T-cell (primary cell): ENCODE measurements at regions not wholly inside any gene's neighbourhood (a gene's known extent, or its start where the extent isn't known, plus 50 kb on each side); places are given as distances from the start of the nearest gene placed in this dataset.

Experiments used
- ATAC-seq, 4 experiments: fragments of 200-7000 bp in 3 of 4; fragments of 150-1000 bp in 1 of 4; cut with Tn5 transposase; replicated peaks in 1 of 4; 1 replicate in 3 of 4; 2 replicates in 1 of 4; pipeline ENCODE4 v1.10.0; 2021; ENCODE audit warnings: moderate library complexity in 3 of 4, mild to moderate bottlenecking in 2 of 4, moderate number of reproducible peaks in 1 of 4
- CTCF ChIA-PET, 2 donors: fragments of 300-600 bp; sonication (Branson Sonifier 250); formaldehyde crosslinking; loops; one replicate each; lab custom pipeline; 2022; ENCODE audit warnings: antibody characterized with exemption in 2 of 2; lab: Charles Lee
- POLR2A ChIA-PET, 2 donors: fragments of 300-600 bp; sonication (Branson Sonifier 250); formaldehyde crosslinking; loops; one replicate each; lab custom pipeline; 2022; ENCODE audit warnings: antibody characterized with exemption in 2 of 2; lab: Charles Lee
- DNase-seq, 35 experiments: peaks; one replicate each; pipeline versions ENCODE4 v3.0.0 to v3.0.0-alpha.2; 2013 to 2023
- H3K27ac ChIP-seq: one replicate; pipeline ENCODE4 v1.5.1; 2013; ENCODE audit warnings: low read length
- H3K27me3 ChIP-seq, 2 experiments: replicated peaks in 1 of 2; 1 replicate in 1 of 2; 2 replicates in 1 of 2; pipeline versions ENCODE4 v1.6.1 to v1.7.0; 2013; ENCODE audit warnings: low read length in 1 of 2, mixed read lengths in 1 of 2; ENCODE audit not compliant: control insufficient read depth in 2 of 2, insufficient read depth in 2 of 2; ENCODE audit errors: extremely low read depth in 1 of 2
- H3K36me3 ChIP-seq, 2 donors: 1 replicate in 1 of 2; 2 replicates in 1 of 2; pipeline versions ENCODE4 v1.6.1 to v1.7.0; 2013; ENCODE audit warnings: low read length in 1 of 2; ENCODE audit not compliant: control insufficient read depth in 2 of 2, insufficient read depth in 1 of 2; ENCODE audit errors: extremely low read depth in 1 of 2
- H3K4me1 ChIP-seq, 2 experiments: 1 replicate in 1 of 2; 2 replicates in 1 of 2; pipeline versions ENCODE4 v1.6.1 to v1.7.0; 2013; ENCODE audit warnings: low read length in 2 of 2, mixed read lengths in 1 of 2; ENCODE audit not compliant: insufficient read depth in 2 of 2, control insufficient read depth in 1 of 2; ENCODE audit errors: extremely low read depth in 1 of 2
- H3K4me3 ChIP-seq, 2 donors: 1 replicate in 1 of 2; 2 replicates in 1 of 2; pipeline versions ENCODE4 v1.5.1 to v1.7.0; 2013; ENCODE audit warnings: mild to moderate bottlenecking in 2 of 2, low read length in 1 of 2, moderate library complexity in 1 of 2; ENCODE audit not compliant: control insufficient read depth in 1 of 2; ENCODE audit errors: extremely low read depth in 1 of 2
- H3K9me3 ChIP-seq: 2 replicates; pipeline ENCODE4 v1.7.0; 2013
- H3K27ac Mint-ChIP-seq, 2 donors: one replicate each; pipeline ENCODE4 v1.8.0; 2020 to 2021; ENCODE audit warnings: mild to moderate bottlenecking in 2 of 2, mixed read lengths in 2 of 2
- H3K27me3 Mint-ChIP-seq, 2 donors: one replicate each; pipeline ENCODE4 v1.8.0; 2021 to 2022; ENCODE audit warnings: mixed read lengths in 2 of 2
- H3K36me3 Mint-ChIP-seq: one replicate; pipeline ENCODE4 v1.8.0; 2021; ENCODE audit warnings: mixed read lengths
- H3K4me1 Mint-ChIP-seq, 3 donors: one replicate each; pipeline ENCODE4 v1.8.0; 2020 to 2022; ENCODE audit warnings: mixed read lengths in 3 of 3, mild to moderate bottlenecking in 1 of 3
- H3K4me3 Mint-ChIP-seq, 3 donors: one replicate each; pipeline ENCODE4 v1.8.0; 2020 to 2022; ENCODE audit warnings: mild to moderate bottlenecking in 3 of 3, mixed read lengths in 3 of 3, moderate library complexity in 3 of 3
- H3K9me3 Mint-ChIP-seq, 3 donors: one replicate each; pipeline ENCODE4 v1.8.0; 2020 to 2022; ENCODE audit warnings: mixed read lengths in 3 of 3
- WGBS: methylation state at CpG from one replicate; pipeline ENCODE4 v1.1.5; 2013; ENCODE audit warnings: missing lambda C conversion rate; ENCODE audit not compliant: insufficient coverage; 5-methylcytosine and 5-hydroxymethylcytosine counted together

GRCh38 chr20:30602424-30602823, 655.0 kb upstream of the DEFB115 start:
- H3K4me3 Mint-ChIP-seq, result no peak overlapping the region
- no peaks in the 10 kb centered on the region for H3K4me1 Mint-ChIP-seq
- no peaks in the 10 kb centered on the region for H3K36me3 ChIP-seq

DNA sequence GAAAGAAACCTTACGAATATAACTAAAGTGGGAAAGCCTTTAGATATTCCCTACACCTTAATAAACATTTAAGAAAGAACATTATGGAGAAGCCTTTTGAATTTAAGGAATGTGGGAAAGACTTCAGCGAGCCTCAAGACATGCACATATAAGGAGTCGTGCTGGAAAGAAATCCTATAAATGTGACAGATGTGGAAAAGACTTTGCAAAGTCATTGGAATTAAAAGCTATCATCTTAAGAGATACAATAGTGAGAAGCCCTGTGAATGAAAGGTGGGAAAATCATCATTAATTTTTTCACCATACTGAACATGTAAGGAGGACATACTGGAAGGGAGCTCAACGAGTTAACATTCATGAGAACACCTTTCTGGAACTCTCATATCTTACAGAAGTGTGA, 650.5 kb upstream of the DEFB115 start:
- H3K27me3 Mint-ChIP-seq, result no peaks in the 10 kb centered on the region
- WGBS, result 80% methylated on average over 1 of the region's 4 CpGs

More at GRCh38 chr20:30602424-30602823, 655.0 kb upstream of the DEFB115 start:
- Mint-ChIP-seq H3K36me3 (no peaks in the 10 kb centered on the region), H3K27ac (no peak overlapping the region), H3K9me3 (peaks cover 15 to 16% (median 15%) of the 10 kb centered on the region in 3 donors), H3K27me3 (no peaks in the 10 kb centered on the region)
- Histone ChIP-seq H3K27ac (no peak overlapping the region), H3K4me1 (no peaks in the 10 kb centered on the region), H3K9me3 (peaks cover 4% of the 10 kb centered on the region), H3K4me3 (no peak overlapping the region), H3K27me3 (no peaks in the 10 kb centered on the region)
- 88% methylated on average over 1 of the region's 3 CpGs for WGBS
- CTCF ChIA-PET, result no interaction called here
- ATAC-seq, result no peak
- POLR2A ChIA-PET, result no interaction called here
- no peak for DNase-seq

DNA sequence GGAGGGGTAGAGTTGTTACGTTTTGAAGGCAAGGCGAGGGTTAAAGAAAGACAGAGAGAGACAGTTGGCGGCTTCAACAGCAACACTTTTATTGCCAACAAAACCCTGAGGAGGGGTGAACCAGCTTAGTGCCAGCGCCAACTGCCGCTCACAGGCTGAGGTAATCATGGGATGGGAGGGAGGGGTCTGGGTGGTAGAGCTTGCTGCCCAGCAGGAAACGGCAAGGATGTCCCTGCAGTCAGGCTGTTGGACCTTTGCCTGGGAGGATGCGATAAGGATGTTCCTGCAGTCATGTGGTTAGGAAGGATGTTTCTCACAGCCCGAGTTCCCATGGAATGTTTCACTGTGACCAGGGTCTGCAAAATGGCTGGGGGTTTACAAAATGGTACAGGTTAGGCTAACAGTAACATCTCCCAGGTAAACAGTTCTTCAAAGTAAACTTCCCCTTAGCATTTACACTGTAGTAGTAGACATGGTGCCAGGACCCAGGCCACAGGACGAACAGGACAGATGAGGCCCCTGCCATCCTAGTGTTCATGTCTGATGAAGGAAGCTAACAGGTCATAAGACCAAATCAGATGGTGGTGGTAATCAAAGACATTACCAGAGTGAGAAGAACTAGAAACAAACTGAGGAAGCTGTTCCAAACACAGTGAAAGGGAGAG, 647.3 kb upstream of the DEFB115 start:
- WGBS, result 78% methylated on average over 5 of the region's 9 CpGs
- H3K27ac Mint-ChIP-seq, result no peak overlapping the region
- CTCF ChIA-PET, result no interaction called here

More for the DNA sequence above, 650.5 kb upstream of the DEFB115 start:
- CTCF ChIA-PET, result no interaction called here
- Mint-ChIP-seq H3K36me3 (no peaks in the 10 kb centered on the region), H3K9me3 (peaks cover 15 to 26% (median 21%) of the 10 kb centered on the region in 3 donors), H3K4me1 (no peaks in the 10 kb centered on the region), H3K4me3 (no peak overlapping the region), H3K27ac (no peak overlapping the region)
- no peaks in the 10 kb centered on the region for H3K4me1 ChIP-seq
- no peaks in the 10 kb centered on the region for H3K27me3 ChIP-seq
- H3K4me3 ChIP-seq, result no peak overlapping the region
- peaks cover 4% of the 10 kb centered on the region for H3K9me3 ChIP-seq
- POLR2A ChIA-PET, result no interaction called here
- ATAC-seq, result no peak
- no peaks in the 10 kb centered on the region for H3K36me3 ChIP-seq
- H3K27ac ChIP-seq, result no peak overlapping the region
- DNase-seq, result no peak

DNA sequence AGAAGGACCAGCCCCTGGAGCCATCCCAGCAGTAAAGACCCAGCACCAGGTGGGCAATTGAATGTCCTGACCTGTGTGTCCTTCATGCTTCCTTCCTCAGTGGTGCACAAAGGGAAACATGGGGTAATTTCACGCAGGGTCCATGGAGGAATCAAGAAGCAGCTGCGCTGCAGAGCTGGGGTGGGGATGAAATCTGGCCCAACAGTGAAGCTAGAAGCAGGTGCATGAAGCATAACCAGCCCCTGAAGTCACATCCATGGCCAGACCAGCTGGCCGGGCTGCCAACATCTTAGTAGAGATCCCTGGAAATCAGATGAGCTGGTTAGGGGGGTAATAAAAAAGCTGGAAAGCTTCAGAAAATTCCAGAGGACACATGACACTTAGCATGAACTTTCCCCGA, 646.7 kb upstream of the DEFB115 start:
- 73% methylated on average over 2 of the region's 4 CpGs for WGBS
- DNase-seq (no peak), ATAC-seq (no peak)
- no peak overlapping the region for H3K4me3 ChIP-seq
- H3K36me3 Mint-ChIP-seq, result no peaks in the 10 kb centered on the region
- H3K27ac Mint-ChIP-seq, result no peak overlapping the region
- H3K27me3 ChIP-seq, result no peaks in the 10 kb centered on the region
- POLR2A ChIA-PET, result no interaction called here
- H3K36me3 ChIP-seq, result no peaks in the 10 kb centered on the region
- H3K9me3 Mint-ChIP-seq, result peaks cover 12 to 18% (median 15%) of the 10 kb centered on the region in 3 donors
- H3K4me1 Mint-ChIP-seq, result no peaks in the 10 kb centered on the region
- H3K9me3 ChIP-seq, result peaks cover 6% of the 10 kb centered on the region
- no peak overlapping the region for H3K27ac ChIP-seq
- H3K27me3 Mint-ChIP-seq, result no peaks in the 10 kb centered on the region
- no peaks in the 10 kb centered on the region for H3K4me1 ChIP-seq
- no peak overlapping the region for H3K4me3 Mint-ChIP-seq
- CTCF ChIA-PET, result no interaction called here

More for the DNA sequence above, 647.3 kb upstream of the DEFB115 start:
- H3K27ac ChIP-seq, result no peak overlapping the region
- POLR2A ChIA-PET, result no interaction called here
- no peaks in the 10 kb centered on the region for H3K36me3 ChIP-seq
- Mint-ChIP-seq H3K4me3 (no peak overlapping the region), H3K9me3 (peaks cover 12 to 18% (median 15%) of the 10 kb centered on the region in 3 donors), H3K4me1 (no peaks in the 10 kb centered on the region), H3K27me3 (no peaks in the 10 kb centered on the region), H3K36me3 (no peaks in the 10 kb centered on the region)
- no peaks in the 10 kb centered on the region for H3K27me3 ChIP-seq
- ATAC-seq, result no peak
- no peaks in the 10 kb centered on the region for H3K4me1 ChIP-seq
- H3K4me3 ChIP-seq, result peak overlapping the region in 1 of 2 donors; percentile 18
- no peak for DNase-seq
- peaks cover 4% of the 10 kb centered on the region for H3K9me3 ChIP-seq

- DNase-seq, result no peak
- H3K36me3 Mint-ChIP-seq, result no peaks in the 10 kb centered on the region
- peaks cover 9 to 14% (median 12%) of the 10 kb centered on the region in 3 donors for H3K9me3 Mint-ChIP-seq
- Histone ChIP-seq H3K27ac (no peak overlapping the region), H3K9me3 (peaks cover 3% of the 10 kb centered on the region), H3K36me3 (no peaks in the 10 kb centered on the region), H3K4me1 (no peaks in the 10 kb centered on the region), H3K4me3 (no peak overlapping the region), H3K27me3 (no peaks in the 10 kb centered on the region)
- WGBS, result 78% methylated on average over 10 of the region's 15 CpGs
- no peaks in the 10 kb centered on the region for H3K27me3 Mint-ChIP-seq
- no peak overlapping the region for H3K27ac Mint-ChIP-seq
- H3K4me1 Mint-ChIP-seq, result no peaks in the 10 kb centered on the region
- CTCF ChIA-PET, result no interaction called here
- no peak overlapping the region for H3K4me3 Mint-ChIP-seq
- no peak for ATAC-seq
- POLR2A ChIA-PET, result no interaction called here
Measured at GRCh38 chr20:30611239-30611984, 646.1 kb upstream of the DEFB115 start.

- no peaks in the 10 kb centered on the region for H3K27me3 Mint-ChIP-seq
- no peak overlapping the region for H3K4me3 Mint-ChIP-seq
- ChIA-PET CTCF (no interaction called here), POLR2A (no interaction called here)
- peaks cover 3 to 15% (median 9%) of the 10 kb centered on the region in 3 donors for H3K9me3 Mint-ChIP-seq
- peaks cover 2% of the 10 kb centered on the region for H3K9me3 ChIP-seq
- H3K4me1 Mint-ChIP-seq, result no peaks in the 10 kb centered on the region
- WGBS, result 100% methylated on average over 1 of the region's 1 CpG
- no peak overlapping the region for H3K27ac ChIP-seq
- no peak overlapping the region for H3K27ac Mint-ChIP-seq
- ATAC-seq (no peak), DNase-seq (no peak)
- no peak overlapping the region for H3K4me3 ChIP-seq
- H3K36me3 Mint-ChIP-seq, result no peaks in the 10 kb centered on the region
- no peaks in the 10 kb centered on the region for H3K4me1 ChIP-seq
- H3K27me3 ChIP-seq, result no peaks in the 10 kb centered on the region
- no peaks in the 10 kb centered on the region for H3K36me3 ChIP-seq
Measured at GRCh38 chr20:30612344-30612743, 645.1 kb upstream of the DEFB115 start.
